Suprapubic skin (tissue), 4 donors: ENCODE measurements at regions not wholly inside any gene's neighbourhood (a gene's known extent, or its start where the extent isn't known, plus 50 kb on each side); places are given as distances from the start of the nearest gene placed in this dataset.
"Not testable (repeated sequence)": the region's sequence is repeated elsewhere in the genome, so short reads cannot be mapped to it uniquely, and the experiment has no call there.

ENCODE experiments used
- DNase-seq, 2 donors: peaks; one replicate each; pipeline ENCODE4 v3.0.0-alpha.2; 2019; ENCODE audit warnings: low spot score in 2 of 2
- H3K27ac ChIP-seq: fragments of 200-600 bp; sonication (generic); one replicate; pipeline ENCODE4 v1.5.1; 2019
- H3K27me3 ChIP-seq: fragments of 200-600 bp; sonication (generic); one replicate; pipeline ENCODE4 v1.5.1; 2019
- H3K36me3 ChIP-seq: fragments of 200-600 bp; sonication (generic); one replicate; pipeline ENCODE4 v1.5.1; 2019
- H3K4me1 ChIP-seq: fragments of 200-600 bp; sonication (generic); one replicate; pipeline ENCODE4 v1.5.1; 2019
- H3K4me3 ChIP-seq: fragments of 200-600 bp; sonication (generic); one replicate; pipeline ENCODE4 v1.5.1; 2019; ENCODE audit warnings: mild to moderate bottlenecking
- H3K9me3 ChIP-seq: fragments of 200-600 bp; sonication (generic); one replicate; pipeline ENCODE4 v1.5.1; 2019
- CTCF ChIP-seq, 2 donors: fragments of 200-600 bp in 1 of 2; fragments of 450-650 bp in 1 of 2; sonication (generic) in 1 of 2; IDR thresholded peaks; one replicate each; pipeline ENCODE4 v1.5.1; 2016 to 2019; ENCODE audit warnings: antibody characterized with exemption in 2 of 2, mild to moderate bottlenecking in 1 of 2, moderate library complexity in 1 of 2
- EP300 ChIP-seq: sonication (generic); formaldehyde crosslinking; IDR thresholded peaks from one replicate; pipeline ENCODE4 v1.6.1; 2017; ENCODE audit warnings: antibody characterized with exemption
- POLR2A ChIP-seq, 2 donors: fragments of 450-650 bp; IDR thresholded peaks; one replicate each; pipeline ENCODE4 v1.6.1; 2017; ENCODE audit warnings: antibody characterized with exemption in 2 of 2, mild to moderate bottlenecking in 2 of 2, moderate library complexity in 2 of 2
- POLR2AphosphoS5 ChIP-seq, 3 donors: sonication (generic); formaldehyde crosslinking; IDR thresholded peaks; one replicate each; pipeline ENCODE4 v1.6.1; 2017; ENCODE audit warnings: antibody characterized with exemption in 3 of 3
- WGBS: methylation state at CpG from one replicate; pipeline ENCODE4 v1.1.5; 2018; 5-methylcytosine and 5-hydroxymethylcytosine counted together

- WGBS: 64% methylated on average over 12 of the region's 12 CpGs
- no peaks in the 10 kb centered on the region for H3K4me1 ChIP-seq
- H3K4me3 ChIP-seq: no peak overlapping the region
- DNase-seq: no peak
- TF ChIP-seq POLR2A (IDR thresholded peaks at IDR 0.05) (no peak), POLR2AphosphoS5 (IDR thresholded peaks at IDR 0.05) (no peak), CTCF (IDR thresholded peaks at IDR 0.05) (no peak), EP300 (no peak)
- H3K27me3 ChIP-seq: no peaks in the 10 kb centered on the region
- peak overlapping the region; percentile 31 for H3K27ac ChIP-seq
- no peaks in the 10 kb centered on the region for H3K9me3 ChIP-seq
- no peaks in the 10 kb centered on the region for H3K36me3 ChIP-seq
Measured at GRCh38 chr6:15106958-15107643, 138.8 kb upstream of the JARID2 start.

GRCh38 chr6:15107644-15108382 is 138.1 kb upstream of the JARID2 start:
- DNase-seq: no peak
- H3K9me3 ChIP-seq: no peaks in the 10 kb centered on the region
- 85% methylated on average over 9 of the region's 9 CpGs for WGBS

GRCh38 chr6:15108383-15108715 is 137.5 kb upstream of the JARID2 start:
- H3K27me3 ChIP-seq: no peaks in the 10 kb centered on the region
- WGBS: 100% methylated on average over 2 of the region's 2 CpGs
- H3K36me3 ChIP-seq: no peaks in the 10 kb centered on the region
- no peaks in the 10 kb centered on the region for H3K9me3 ChIP-seq
- H3K4me1 ChIP-seq: no peaks in the 10 kb centered on the region
- TF ChIP-seq POLR2AphosphoS5 (IDR thresholded peaks at IDR 0.05): no peak
- no peak overlapping the region for H3K4me3 ChIP-seq
- H3K27ac ChIP-seq: no peak overlapping the region
- no peak for DNase-seq

More at GRCh38 chr6:15107644-15108382, 138.1 kb upstream of the JARID2 start:
- Histone ChIP-seq H3K4me3 (no peak overlapping the region), H3K4me1 (no peaks in the 10 kb centered on the region), H3K27ac (peak overlapping the region; percentile 31), H3K36me3 (no peaks in the 10 kb centered on the region), H3K27me3 (no peaks in the 10 kb centered on the region)
- TF ChIP-seq POLR2A (IDR thresholded peaks at IDR 0.05) (no peak), EP300 (no peak), POLR2AphosphoS5 (IDR thresholded peaks at IDR 0.05) (no peak), CTCF (IDR thresholded peaks at IDR 0.05) (no peak)

GRCh38 chr6:15109338-15110090 is 136.4 kb upstream of the JARID2 start:
- Histone ChIP-seq H3K36me3 (no peaks in the 10 kb centered on the region), H3K27ac (no peak overlapping the region)
- TF ChIP-seq CTCF (IDR thresholded peaks at IDR 0.05) (no peak), EP300 (no peak), POLR2AphosphoS5 (IDR thresholded peaks at IDR 0.05) (no peak), POLR2A (IDR thresholded peaks at IDR 0.05) (no peak)

GRCh38 chr6:15110726-15111354 is 135.0 kb upstream of the JARID2 start:
- TF ChIP-seq POLR2A (IDR thresholded peaks at IDR 0.05) (no peak), POLR2AphosphoS5 (IDR thresholded peaks at IDR 0.05) (no peak)

More at GRCh38 chr6:15109338-15110090, 136.4 kb upstream of the JARID2 start:
- 82% methylated on average over 12 of the region's 12 CpGs for WGBS
- H3K9me3 ChIP-seq: no peaks in the 10 kb centered on the region
- no peak overlapping the region for H3K4me3 ChIP-seq
- no peaks in the 10 kb centered on the region for H3K4me1 ChIP-seq
- no peak for DNase-seq
- H3K27me3 ChIP-seq: no peaks in the 10 kb centered on the region

GRCh38 chr6:15111576-15111975 is 134.3 kb upstream of the JARID2 start:
- 90% methylated on average over 1 of the region's 1 CpG for WGBS
- H3K4me3 ChIP-seq, H3K36me3 ChIP-seq, H3K9me3 ChIP-seq, H3K27ac ChIP-seq, H3K27me3 ChIP-seq, DNase-seq, H3K4me1 ChIP-seq: not testable (repeated sequence)

More at GRCh38 chr6:15110726-15111354, 135.0 kb upstream of the JARID2 start:
- no peak for DNase-seq
- H3K4me1 ChIP-seq: no peaks in the 10 kb centered on the region
- no peak overlapping the region for H3K27ac ChIP-seq
- H3K36me3 ChIP-seq: no peaks in the 10 kb centered on the region
- no peaks in the 10 kb centered on the region for H3K9me3 ChIP-seq
- no peaks in the 10 kb centered on the region for H3K27me3 ChIP-seq
- no peak overlapping the region for H3K4me3 ChIP-seq
- 30% methylated on average over 1 of the region's 1 CpG for WGBS
